ENCODE measurements at regions not wholly inside any gene's neighbourhood (a gene's known extent, or its start where the extent isn't known, plus 50 kb on each side); places are given as distances from the start of the nearest gene placed in this dataset.

GRCh38 chr16:14346278-14347142 is 275.4 kb downstream of the MRTFB start:
- Histone ChIP-seq H3K4ac (ENCODE audit: low read depth, low read length) (no peak overlapping the region), H3K23ac (ENCODE audit: insufficient read length, low read depth, low read length) (no peak overlapping the region), H3K23me2 (ENCODE audit: insufficient read length, low read depth, low read length, poor library complexity, severe bottlenecking) (no peaks in the 10 kb centered on the region), H3K9ac (ENCODE audit: extremely low read depth, insufficient read length, low read length) (no peak overlapping the region), H3K4me2 (ENCODE audit: insufficient read depth, insufficient read length, low read length) (no peak overlapping the region), H2BK120ac (ENCODE audit: low read depth, low read length, poor library complexity, severe bottlenecking) (no peak overlapping the region), H3K79me2 (ENCODE audit: insufficient read depth, low read length) (no peaks in the 10 kb centered on the region), H3T11ph (ENCODE audit: low read length) (no peak overlapping the region), H3K14ac (ENCODE audit: insufficient read depth, low read length) (no peak overlapping the region), H4K20me1 (ENCODE audit: control insufficient read depth, insufficient read depth, insufficient read length) (no peaks in the 10 kb centered on the region), H2BK5ac (ENCODE audit: insufficient read length, low read length) (no peak overlapping the region), H3K9me3 (ENCODE audit: control insufficient read depth, low read depth, low read length) (no peaks in the 10 kb centered on the region), H3K56ac (ENCODE audit: insufficient read length, low read depth, low read length) (no peak overlapping the region), H2AFZ (ENCODE audit: low read length) (no peak overlapping the region), H4K5ac (ENCODE audit: insufficient read length, low read depth, low read length) (no peak overlapping the region), H2BK15ac (ENCODE audit: low read depth, low read length) (no peak overlapping the region), H4K91ac (ENCODE audit: insufficient read length, low read depth, low read length) (no peak overlapping the region), H2BK12ac (ENCODE audit: insufficient read length, low read depth, low read length) (no peak overlapping the region), H2BK20ac (ENCODE audit: low read depth, low read length, poor library complexity, severe bottlenecking) (no peak overlapping the region), H3K4me1 (ENCODE audit: insufficient read depth, low read length) (no peaks in the 10 kb centered on the region), H3K79me1 (ENCODE audit: insufficient read depth, low read depth, low read length, poor library complexity, severe bottlenecking) (no peaks in the 10 kb centered on the region), H3K27me3 (ENCODE audit: insufficient read depth, low read length) (no peaks in the 10 kb centered on the region), H3K18ac (ENCODE audit: insufficient read length, low read depth, low read length) (no peak overlapping the region), H2AK5ac (ENCODE audit: insufficient read length, low read length) (no peak overlapping the region), H4K8ac (replicated peaks; ENCODE audit: insufficient read length, low read depth, low read length) (no peak overlapping the region), H3K27ac (ENCODE audit: insufficient read length, low read depth, low read length) (no peak overlapping the region)
- TF ChIP-seq, protein P1, sequence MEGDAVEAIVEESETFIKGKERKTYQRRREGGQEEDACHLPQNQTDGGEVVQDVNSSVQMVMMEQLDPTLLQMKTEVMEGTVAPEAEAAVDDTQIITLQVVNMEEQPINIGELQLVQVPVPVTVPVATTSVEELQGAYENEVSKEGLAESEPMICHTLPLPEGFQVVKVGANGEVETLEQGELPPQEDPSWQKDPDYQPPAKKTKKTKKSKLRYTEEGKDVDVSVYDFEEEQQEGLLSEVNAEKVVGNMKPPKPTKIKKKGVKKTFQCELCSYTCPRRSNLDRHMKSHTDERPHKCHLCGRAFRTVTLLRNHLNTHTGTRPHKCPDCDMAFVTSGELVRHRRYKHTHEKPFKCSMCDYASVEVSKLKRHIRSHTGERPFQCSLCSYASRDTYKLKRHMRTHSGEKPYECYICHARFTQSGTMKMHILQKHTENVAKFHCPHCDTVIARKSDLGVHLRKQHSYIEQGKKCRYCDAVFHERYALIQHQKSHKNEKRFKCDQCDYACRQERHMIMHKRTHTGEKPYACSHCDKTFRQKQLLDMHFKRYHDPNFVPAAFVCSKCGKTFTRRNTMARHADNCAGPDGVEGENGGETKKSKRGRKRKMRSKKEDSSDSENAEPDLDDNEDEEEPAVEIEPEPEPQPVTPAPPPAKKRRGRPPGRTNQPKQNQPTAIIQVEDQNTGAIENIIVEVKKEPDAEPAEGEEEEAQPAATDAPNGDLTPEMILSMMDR (conservative IDR thresholded peaks at IDR 0.05) = no peak
- no peak overlapping the region; a peak in 1 of 7 replicates for H3K27ac Mint-ChIP-seq
- peaks cover 0 to 9% of the 10 kb centered on the region in 2 experiments; a peak in 2 of 4 replicates for H3K4me1 Mint-ChIP-seq
- H3K27me3 Mint-ChIP-seq (ENCODE audit: low read depth) = peaks cover 9% of the 10 kb centered on the region
- no CpG with 5 or more reads among the region's 9 CpGs for WGBS (ENCODE audit: extremely low coverage, insufficient read length, low lambda C conversion rate)
- DNase-seq = no peak
- peaks cover 14% of the 10 kb centered on the region in 2 experiments for H3K9me3 Mint-ChIP-seq
- H3K4me3 Mint-ChIP-seq = no peak overlapping the region
- peaks cover 3 to 18% (median 4%) of the 10 kb centered on the region in 3 experiments for H3K36me3 Mint-ChIP-seq (ENCODE audit: insufficient read depth in 1 of 3, low read depth in 3 of 3)

Data from H9 (cell line).